Transverse colon (tissue), 4 donors: ENCODE measurements at regions not wholly inside any gene's neighbourhood (a gene's known extent, or its start where the extent isn't known, plus 50 kb on each side); places are given as distances from the start of the nearest gene placed in this dataset.

Experiments used
- DNase-seq: peaks from one replicate; pipeline ENCODE4 v3.0.0-alpha.2; 2019
- H3K27ac ChIP-seq, 4 donors: fragments of 200-600 bp; sonication (generic); 2 replicates each; pipeline ENCODE4 v1.5.1; 2016 to 2018; ENCODE audit warnings: inconsistent platforms in 4 of 4
- H3K27me3 ChIP-seq: fragments of 200-600 bp; sonication (generic); 2 replicates; pipeline ENCODE4 v1.5.1; 2017; ENCODE audit warnings: inconsistent platforms
- H3K36me3 ChIP-seq, 4 donors: fragments of 200-600 bp; sonication (generic); 2 replicates each; pipeline ENCODE4 v1.5.1; 2017 to 2019; ENCODE audit warnings: inconsistent platforms in 4 of 4
- H3K4me1 ChIP-seq, 4 donors: fragments of 200-600 bp; sonication (generic); 2 replicates each; pipeline ENCODE4 v1.5.1; 2017 to 2020; ENCODE audit warnings: inconsistent platforms in 4 of 4
- H3K4me3 ChIP-seq, 4 donors: fragments of 200-600 bp; sonication (generic); 1 replicate in 1 of 4; 2 replicates in 3 of 4; pipeline versions ENCODE4 v1.5.1 to v1.6.1; 2017 to 2019; ENCODE audit warnings: inconsistent platforms in 4 of 4
- H3K9me3 ChIP-seq, 2 donors: fragments of 200-600 bp; sonication (generic); 2 replicates each; pipeline ENCODE4 v1.5.1; 2017 to 2019; ENCODE audit warnings: inconsistent platforms in 2 of 2
- CTCF ChIP-seq, 5 experiments: fragments of 200-600 bp in 3 of 5; fragments of 450-650 bp in 2 of 5; sonication (generic) in 3 of 5; IDR thresholded peaks; 1 replicate in 2 of 5; 2 replicates in 3 of 5; pipeline ENCODE4 v1.5.1; 2016 to 2017; ENCODE audit warnings: antibody characterized with exemption in 5 of 5, inconsistent platforms in 3 of 5, mild to moderate bottlenecking in 2 of 5, moderate library complexity in 1 of 5
- EP300 ChIP-seq: sonication (generic); formaldehyde crosslinking; IDR thresholded peaks from one replicate; pipeline ENCODE4 v1.6.1; 2017; ENCODE audit warnings: antibody characterized with exemption, low read depth
- POLR2A ChIP-seq: fragments of 450-650 bp; IDR thresholded peaks from one replicate; pipeline ENCODE4 v1.6.1; 2016; ENCODE audit warnings: antibody characterized with exemption, mild to moderate bottlenecking, moderate library complexity
- POLR2AphosphoS5 ChIP-seq, 3 donors: sonication (generic); formaldehyde crosslinking; IDR thresholded peaks; one replicate each; pipeline ENCODE4 v1.6.1; 2016; ENCODE audit warnings: antibody characterized with exemption in 3 of 3
- WGBS, 2 donors: methylation state at CpG; one replicate each; pipeline ENCODE4 v1.1.5; 2018; ENCODE audit warnings: low coverage in 1 of 2; 5-methylcytosine and 5-hydroxymethylcytosine counted together
- in situ Hi-C, 4 donors: fragments of 200-750 bp; cut with MboI; loops; one replicate each; pipeline versions ENCODE4 v1.15.0 to v1.15.1; 2017; ENCODE audit warnings: low sequenced_read_pairs in 3 of 4, low pct_ligation_motif_present in 1 of 4, low pct_unique_long_range_greater_than_20kb in 1 of 4
- intact Hi-C: fragments of 100-400 bp; cut with DNase I; formaldehyde crosslinking; loops from one replicate; pipeline ENCODE4 v1.15.1; 2023; ENCODE audit warnings: low total_unique reads

DNA sequence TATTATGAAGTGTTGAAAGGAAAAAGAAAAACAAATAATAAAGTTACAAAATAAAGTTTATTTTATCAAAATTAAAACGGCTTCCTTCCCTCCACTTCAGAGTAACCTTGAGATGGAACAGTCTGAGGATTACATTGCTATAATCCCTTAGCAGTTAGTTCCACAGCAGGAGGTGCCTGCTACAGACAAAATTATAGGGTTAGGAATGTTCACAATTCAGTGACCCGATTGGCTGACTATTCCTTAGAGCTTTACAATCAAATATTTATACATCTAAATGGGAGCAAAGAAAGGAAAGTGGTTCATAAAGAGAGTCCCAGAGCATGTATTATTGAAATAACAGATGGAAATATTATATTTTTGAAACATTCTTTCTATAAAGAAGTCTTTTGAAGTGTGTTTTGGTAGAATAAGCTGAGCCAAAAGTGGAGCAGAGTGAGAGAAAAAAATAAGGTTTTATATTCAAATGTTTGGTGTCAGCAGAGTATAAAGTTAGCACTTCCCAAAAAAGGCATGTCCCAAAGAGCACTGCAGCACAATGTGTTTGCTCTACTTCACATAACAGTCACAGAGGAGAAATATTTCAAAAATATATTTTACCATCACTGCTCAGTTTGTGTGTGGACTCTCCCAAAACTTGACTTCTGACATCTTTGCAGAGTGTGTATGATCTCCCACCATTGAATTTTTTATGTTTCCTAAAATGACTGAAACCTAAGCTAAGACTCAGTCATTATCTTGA is 71.4 kb upstream of the GORAB start:
- in situ Hi-C loops = no loop called here
- no peaks in the 10 kb centered on the region for H3K9me3 ChIP-seq
- no peaks in the 10 kb centered on the region for H3K4me1 ChIP-seq
- 63 to 65% methylated on average over 2 of the region's 2 CpGs for WGBS, 2 donors
- no peak overlapping the region for H3K4me3 ChIP-seq
- DNase-seq = no peak
- H3K27ac ChIP-seq = no peak overlapping the region
- H3K36me3 ChIP-seq = no peaks in the 10 kb centered on the region
- intact Hi-C loops = no loop called here
- no peak for TF ChIP-seq POLR2AphosphoS5 (IDR thresholded peaks at IDR 0.05)
- TF ChIP-seq CTCF (IDR thresholded peaks at IDR 0.05) = no peak
- no peak for TF ChIP-seq POLR2A
- TF ChIP-seq EP300 = no peak
- H3K27me3 ChIP-seq = no peaks in the 10 kb centered on the region

DNA sequence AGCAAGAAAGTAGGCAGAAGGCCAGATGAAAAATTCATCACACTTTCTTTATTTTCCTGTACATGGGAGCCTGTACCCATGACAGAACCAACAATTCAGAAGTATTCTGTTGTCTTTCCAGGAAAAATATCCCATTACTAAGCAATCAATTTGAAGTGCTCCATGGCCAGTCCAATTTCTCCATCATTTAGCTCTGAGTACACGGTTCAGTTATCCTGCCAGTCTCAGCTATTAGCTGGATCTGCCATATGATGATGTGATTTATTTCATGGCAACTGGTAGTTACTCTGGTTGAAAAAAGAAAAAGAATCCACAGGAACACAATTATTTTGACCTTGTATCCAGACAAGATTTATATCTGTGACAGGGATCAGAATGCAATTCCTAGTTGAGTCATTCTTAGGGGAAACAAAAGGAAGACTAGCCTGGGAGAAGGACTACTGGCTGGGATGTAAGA is 70.6 kb upstream of the GORAB start:
- Histone ChIP-seq H3K9me3 (no peaks in the 10 kb centered on the region), H3K27ac (no peak overlapping the region), H3K4me1 (no peaks in the 10 kb centered on the region), H3K27me3 (no peaks in the 10 kb centered on the region), H3K36me3 (no peaks in the 10 kb centered on the region), H3K4me3 (no peak overlapping the region)
- in situ Hi-C loops (no loop called here), intact Hi-C loops (no loop called here)
- 67 to 90% methylated on average over 1 of the region's 1 CpG for whole genome bisulfite sequencing, 2 donors
- DNase-seq = no peak
- no peak for TF ChIP-seq POLR2A
- no peak for TF ChIP-seq CTCF (IDR thresholded peaks at IDR 0.05)
- TF ChIP-seq POLR2AphosphoS5 (IDR thresholded peaks at IDR 0.05) = no peak
- no peak for TF ChIP-seq EP300

- Histone ChIP-seq H3K9me3 (no peaks in the 10 kb centered on the region), H3K36me3 (no peaks in the 10 kb centered on the region), H3K27ac (no peak overlapping the region), H3K4me1 (no peaks in the 10 kb centered on the region), H3K4me3 (no peak overlapping the region), H3K27me3 (no peaks in the 10 kb centered on the region)
- intact Hi-C loops = no loop called here
- TF ChIP-seq EP300 = no peak
- no peak for TF ChIP-seq POLR2AphosphoS5 (IDR thresholded peaks at IDR 0.05)
- TF ChIP-seq CTCF (IDR thresholded peaks at IDR 0.05) = no peak
- no peak for TF ChIP-seq POLR2A
- in situ Hi-C loops = no loop called here
- 74 to 93% methylated on average over 2 to 4 of the region's 4 CpGs for WGBS, 2 donors
- no peak for DNase-seq
Observed at GRCh38 chr1:170461762-170462384, 70.1 kb upstream of the GORAB start.

DNA sequence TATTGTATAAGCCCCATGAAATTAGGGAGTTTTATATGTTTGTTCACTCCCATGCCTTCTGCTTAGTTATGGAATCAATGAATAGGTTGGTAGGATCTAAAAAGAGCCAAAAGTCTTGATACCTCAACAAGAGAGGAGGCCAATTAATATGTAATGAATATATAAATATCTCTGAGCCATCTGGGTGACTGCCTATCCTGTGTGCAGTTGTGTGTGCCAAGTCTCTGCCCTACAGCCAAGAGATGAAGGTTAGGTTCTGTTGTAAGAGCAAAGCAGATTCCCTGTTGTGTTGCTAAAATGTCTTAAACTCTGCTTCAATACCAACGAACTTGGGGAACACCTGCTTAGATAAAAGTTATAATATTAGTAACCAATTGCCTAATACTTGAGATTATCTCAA is 61.8 kb upstream of the GORAB start:
- in situ Hi-C loops = no loop called here
- TF ChIP-seq CTCF (IDR thresholded peaks at IDR 0.05) = no peak
- no peak for TF ChIP-seq POLR2AphosphoS5 (IDR thresholded peaks at IDR 0.05)
- no peak for TF ChIP-seq POLR2A
- no peak for TF ChIP-seq EP300
- 33 to 39% methylated on average over 1 of the region's 1 CpG for WGBS, 2 donors
- Histone ChIP-seq H3K4me3 (no peak overlapping the region), H3K4me1 (no peaks in the 10 kb centered on the region), H3K27me3 (no peaks in the 10 kb centered on the region), H3K36me3 (no peaks in the 10 kb centered on the region), H3K9me3 (no peaks in the 10 kb centered on the region), H3K27ac (no peak overlapping the region)
- DNase-seq = no peak
- intact Hi-C loops = no loop called here
